H1 (cell line): ENCODE measurements at regions not wholly inside any gene's neighbourhood (a gene's known extent, or its start where the extent isn't known, plus 50 kb on each side); places are given as distances from the start of the nearest gene placed in this dataset.

Experiments
- CTCF ChIA-PET: fragments of 300-600 bp; sonication (Branson Sonifier 250); formaldehyde crosslinking; loops from one replicate; lab custom pipeline; 2021; ENCODE audit not compliant: partially characterized antibody; lab: Charles Lee
- POLR2A ChIA-PET: fragments of 300-600 bp; sonication (Branson Sonifier 250); formaldehyde crosslinking; loops from one replicate; lab custom pipeline; 2021; ENCODE audit warnings: inconsistent platforms; ENCODE audit not compliant: partially characterized antibody; lab: Charles Lee
- DNase-seq, 2 experiments: peaks; one replicate each; pipeline versions ENCODE4 v3.0.0 to v3.0.0-alpha.2; 2010 to 2022; ENCODE audit warnings: low spot score in 2 of 2, low read depth in 1 of 2, mixed read lengths in 1 of 2
- FAIRE-seq: peaks from 2 replicates; lab custom pipeline; 2011; peaks lifted over from hg19 to GRCh38; lab: Jason Lieb, UNC
- H2AFZ ChIP-seq: 2 replicates; pipeline ENCODE4 v1.8.1; 2012; ENCODE audit warnings: low read length, inconsistent platforms
- H2AK5ac ChIP-seq: 2 replicates; pipeline ENCODE4 v1.6.1; 2013; ENCODE audit warnings: low read depth, low read length
- H2BK120ac ChIP-seq: replicated peaks from 2 replicates; pipeline ENCODE3; 2013; ENCODE audit warnings: low read depth, low read length, inconsistent platforms
- H2BK12ac ChIP-seq: 2 replicates; pipeline ENCODE4 v1.6.1; 2013; ENCODE audit warnings: low read depth, low read length
- H2BK15ac ChIP-seq: 2 replicates; pipeline ENCODE4 v1.6.1; 2013; ENCODE audit warnings: low read length
- H2BK20ac ChIP-seq: 2 replicates; pipeline ENCODE4 v1.6.1; 2013; ENCODE audit warnings: low read length
- H2BK5ac ChIP-seq: 2 replicates; pipeline ENCODE4 v1.6.1; 2013; ENCODE audit warnings: low read depth, low read length
- H3K14ac ChIP-seq: 2 replicates; pipeline ENCODE4 v1.6.1; 2013; ENCODE audit warnings: inconsistent platforms; ENCODE audit not compliant: insufficient read length
- H3K18ac ChIP-seq: 2 replicates; pipeline ENCODE4 v1.6.1; 2013; ENCODE audit warnings: low read length; ENCODE audit errors: extremely low read depth
- H3K23ac ChIP-seq: 2 replicates; pipeline ENCODE4 v1.6.1; 2013; ENCODE audit warnings: inconsistent platforms; ENCODE audit not compliant: insufficient read length
- H3K23me2 ChIP-seq: 2 replicates; pipeline ENCODE4 v1.6.1; 2013; ENCODE audit warnings: low read depth, low read length
- H3K27ac ChIP-seq: 2 replicates; pipeline ENCODE4 v1.6.1; 2011; ENCODE audit warnings: low read depth, low read length, inconsistent platforms
- H3K27me3 ChIP-seq, 4 experiments: replicated peaks in 1 of 4; 1 replicate in 1 of 4; 2 replicates in 3 of 4; pipeline versions ENCODE4 v1.6.1 to v1.8.1; 2011 to 2013; ENCODE audit warnings: low read length in 3 of 4, mild to moderate bottlenecking in 3 of 4, inconsistent platforms in 2 of 4, mixed read lengths in 2 of 4, moderate library complexity in 1 of 4; ENCODE audit not compliant: control insufficient read depth in 3 of 4, insufficient read depth in 3 of 4; ENCODE audit errors: extremely low read depth in 1 of 4
- H3K36me3 ChIP-seq, 4 experiments: 2 replicates each; pipeline versions ENCODE4 v1.6.1 to v1.8.1; 2011 to 2013; ENCODE audit warnings: mild to moderate bottlenecking in 4 of 4, low read length in 3 of 4, moderate library complexity in 2 of 4, control low read depth in 1 of 4, inconsistent platforms in 1 of 4; ENCODE audit not compliant: insufficient read depth in 4 of 4, control insufficient read depth in 2 of 4
- H3K4ac ChIP-seq: replicated peaks from 2 replicates; pipeline ENCODE3; 2013; ENCODE audit warnings: low read length, low read depth, mixed read lengths, inconsistent platforms; ENCODE audit not compliant: insufficient read length
- H3K4me1 ChIP-seq, 4 experiments: replicated peaks in 1 of 4; 1 replicate in 1 of 4; 2 replicates in 3 of 4; pipeline versions ENCODE4 v1.6.1 to v1.8.1; 2011 to 2013; ENCODE audit warnings: low read length in 3 of 4, inconsistent platforms in 2 of 4, mixed read lengths in 1 of 4; ENCODE audit not compliant: insufficient read depth in 4 of 4, control insufficient read depth in 3 of 4
- H3K4me2 ChIP-seq, 2 experiments: 2 replicates each; pipeline versions ENCODE4 v1.6.1 to v1.8.1; 2011 to 2013; ENCODE audit warnings: low read depth in 2 of 2, low read length in 2 of 2, control low read depth in 1 of 2, inconsistent platforms in 1 of 2, mild to moderate bottlenecking in 1 of 2; ENCODE audit not compliant: insufficient read depth in 1 of 2
- H3K4me3 ChIP-seq, 4 experiments: fragments of 200-600, 300-600 bp in 1 of 4; sonication (generic), shearing (Covaris generic), sonication (Bioruptor Twin) in 1 of 4; 2 replicates each; pipeline versions ENCODE4 v1.5.1 to v1.8.1; 2011 to 2016; ENCODE audit warnings: low read length in 4 of 4, low read depth in 3 of 4, control low read depth in 2 of 4, inconsistent platforms in 2 of 4, mild to moderate bottlenecking in 2 of 4, mixed read lengths in 1 of 4, moderate library complexity in 1 of 4; ENCODE audit not compliant: insufficient read depth in 2 of 4; ENCODE audit errors: extremely low read depth in 1 of 4
- H3K56ac ChIP-seq: replicated peaks from 2 replicates; pipeline ENCODE3; 2013; ENCODE audit warnings: low read depth, mild to moderate bottlenecking, mixed read lengths, low read length, inconsistent platforms; ENCODE audit not compliant: insufficient read length
- H3K79me1 ChIP-seq: 2 replicates; pipeline ENCODE4 v1.6.1; 2013; ENCODE audit warnings: low read depth, low read length, control low read depth
- H3K79me2 ChIP-seq, 2 experiments: 2 replicates each; pipeline versions ENCODE4 v1.6.1 to v1.8.1; 2012 to 2013; ENCODE audit warnings: low read length in 2 of 2, mild to moderate bottlenecking in 2 of 2, inconsistent platforms in 1 of 2; ENCODE audit not compliant: insufficient read depth in 2 of 2, control insufficient read depth in 1 of 2
- H3K9ac ChIP-seq, 4 experiments: replicated peaks in 1 of 4; 1 replicate in 1 of 4; 2 replicates in 3 of 4; pipeline versions ENCODE4 v1.6.1 to v1.8.1; 2011 to 2013; ENCODE audit warnings: low read depth in 3 of 4, low read length in 3 of 4, control low read depth in 2 of 4, mild to moderate bottlenecking in 2 of 4, moderate library complexity in 2 of 4, inconsistent platforms in 1 of 4; ENCODE audit errors: extremely low read depth in 1 of 4
- H3K9me3 ChIP-seq, 2 experiments: 2 replicates each; pipeline versions ENCODE4 v1.6.1 to v1.8.1; 2012 to 2013; ENCODE audit warnings: mild to moderate bottlenecking in 2 of 2, moderate library complexity in 2 of 2, control low read depth in 1 of 2, inconsistent platforms in 1 of 2, low read depth in 1 of 2, low read length in 1 of 2, mixed read lengths in 1 of 2; ENCODE audit not compliant: insufficient read depth in 2 of 2
- H4K20me1 ChIP-seq, 2 experiments: replicated peaks in 1 of 2; 2 replicates each; pipeline versions ENCODE3 to v1.8.1; 2011 to 2013; ENCODE audit warnings: inconsistent platforms in 2 of 2, low read length in 2 of 2, mild to moderate bottlenecking in 1 of 2; ENCODE audit not compliant: insufficient read depth in 2 of 2, control insufficient read depth in 1 of 2
- H4K5ac ChIP-seq: 2 replicates; pipeline ENCODE4 v1.6.1; 2013; ENCODE audit warnings: low read length, low read depth, mixed read lengths, inconsistent platforms; ENCODE audit not compliant: insufficient read length
- H4K8ac ChIP-seq: 2 replicates; pipeline ENCODE4 v1.8.0; 2013; ENCODE audit warnings: mild to moderate bottlenecking, moderate library complexity, low read length, inconsistent platforms; ENCODE audit not compliant: insufficient read depth; ENCODE audit errors: extremely low read depth
- H4K91ac ChIP-seq: replicated peaks from 2 replicates; pipeline ENCODE3; 2013; ENCODE audit warnings: low read length, mixed read lengths, inconsistent platforms; ENCODE audit not compliant: insufficient read length
- KDM1A ChIP-seq: fragments of 200-600, 300-600 bp; sonication (generic); IDR thresholded peaks from 2 replicates; pipeline ENCODE4 v1.7.1; 2016; ENCODE audit warnings: mild to moderate bottlenecking, low read length, borderline replicate concordance
- WGBS, 2 experiments: shearing (Covaris generic) in 1 of 2; methylation state at CpG; one replicate each; pipeline versions ENCODE4 v1.1.6 to v1.1.7; 2013 to 2015; ENCODE audit warnings: low lambda C conversion rate in 2 of 2, mixed read lengths in 2 of 2, inconsistent platforms in 1 of 2, low coverage in 1 of 2, missing lambda C conversion rate in 1 of 2; ENCODE audit not compliant: insufficient replicate concordance in 2 of 2, insufficient coverage in 1 of 2, insufficient read length in 1 of 2; ENCODE audit errors: extremely low coverage in 1 of 2, missing lambda C conversion rate in 1 of 2; 5-methylcytosine and 5-hydroxymethylcytosine counted together

DNA sequence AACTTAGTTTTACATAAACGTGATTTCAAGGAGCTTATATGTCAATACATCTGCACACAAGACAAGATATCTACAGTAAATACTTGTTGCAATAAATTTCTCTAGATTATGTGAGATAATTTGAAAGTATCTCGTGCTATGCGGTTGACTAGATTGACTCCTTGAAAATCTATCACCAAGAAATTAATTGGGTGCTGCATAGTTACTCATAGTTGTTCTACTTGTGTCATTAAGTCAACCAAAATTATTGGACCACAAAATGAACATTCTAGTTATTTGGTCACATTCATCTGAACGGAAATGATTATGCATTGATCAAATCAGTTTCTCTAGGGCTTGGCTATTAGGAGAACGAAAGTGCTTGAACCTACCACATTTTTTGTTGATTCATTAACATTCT, 2291.5 kb downstream of the PCDH9 start:
- no peak overlapping the region for H2BK5ac ChIP-seq
- 96% methylated on average over 5 of the region's 5 CpGs; no CpG with 5 or more reads in 1 of the 2 experiments for WGBS, 2 experiments
- POLR2A ChIA-PET, result no interaction called here

More for the DNA sequence above, 2291.5 kb downstream of the PCDH9 start:
- Histone ChIP-seq H2AFZ (no peak overlapping the region), H2BK12ac (no peak overlapping the region), H2BK120ac (no peak overlapping the region), H2BK15ac (no peak overlapping the region), H3K4me1 (no peaks in the 10 kb centered on the region), H4K8ac (no peak overlapping the region), H3K18ac (no peak overlapping the region), H3K4ac (no peak overlapping the region), H3K56ac (no peak overlapping the region), H3K79me1 (no peaks in the 10 kb centered on the region), H3K14ac (no peak overlapping the region), H3K27ac (no peak overlapping the region), H4K5ac (no peak overlapping the region), H3K4me3 (no peak overlapping the region), H2AK5ac (no peak overlapping the region), H3K23ac (no peak overlapping the region), H3K4me2 (no peak overlapping the region), H4K91ac (no peak overlapping the region), H3K79me2 (no peaks in the 10 kb centered on the region), H3K9me3 (no peaks in the 10 kb centered on the region), H4K20me1 (no peaks in the 10 kb centered on the region), H3K23me2 (no peaks in the 10 kb centered on the region), H3K9ac (no peak overlapping the region), H3K27me3 (peaks cover 0 to 1% (median 0%) of the 10 kb centered on the region in 4 experiments; a peak in 1 of 7 replicates), H2BK20ac (no peak overlapping the region), H3K36me3 (no peaks in the 10 kb centered on the region)
- no peak for DNase-seq
- FAIRE-seq, result no peak
- CTCF ChIA-PET, result interaction anchor here (1.2 kb wide), 1 partner anchor 13 kb away, joined by 5 read pairs; no protein-coding TSS in a partner anchor
- TF ChIP-seq KDM1A, result no peak
